GM12873 (cell line): ENCODE measurements at regions not wholly inside any gene's neighbourhood (a gene's known extent, or its start where the extent isn't known, plus 50 kb on each side); places are given as distances from the start of the nearest gene placed in this dataset.

Experiments
- TF ChIP-seq, protein P1 (sequence below): IDR thresholded peaks from 2 replicates; pipeline ENCODE4 v1.5.1; 2012; ENCODE audit warnings: low read depth, mild to moderate bottlenecking, moderate library complexity, low read length, control low read depth; ENCODE audit not compliant: insufficient read depth; ENCODE audit errors: missing control alignments

DNA sequence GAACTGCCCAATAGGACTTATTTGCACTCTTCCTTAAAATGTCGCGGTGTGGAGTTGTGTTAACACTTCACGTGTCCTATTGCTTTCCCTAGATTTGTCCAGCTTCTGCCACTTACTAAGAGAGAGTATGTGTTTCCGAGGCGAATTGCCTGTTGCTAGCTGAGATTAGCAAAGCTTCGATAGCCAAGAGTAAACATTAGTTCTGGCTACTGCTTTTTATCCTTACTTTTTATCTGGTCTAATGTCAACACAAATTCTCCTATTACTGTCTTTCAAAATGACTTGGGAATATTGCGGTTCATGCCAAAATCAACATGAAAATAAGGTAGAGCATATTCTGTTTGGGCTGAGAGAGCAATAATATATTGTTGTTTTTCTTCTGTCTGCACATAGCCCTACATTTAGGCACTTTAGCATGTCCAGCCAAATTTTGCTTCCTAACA lies 90.4 kb upstream of the VEGFC start:
- TF ChIP-seq, protein P1, sequence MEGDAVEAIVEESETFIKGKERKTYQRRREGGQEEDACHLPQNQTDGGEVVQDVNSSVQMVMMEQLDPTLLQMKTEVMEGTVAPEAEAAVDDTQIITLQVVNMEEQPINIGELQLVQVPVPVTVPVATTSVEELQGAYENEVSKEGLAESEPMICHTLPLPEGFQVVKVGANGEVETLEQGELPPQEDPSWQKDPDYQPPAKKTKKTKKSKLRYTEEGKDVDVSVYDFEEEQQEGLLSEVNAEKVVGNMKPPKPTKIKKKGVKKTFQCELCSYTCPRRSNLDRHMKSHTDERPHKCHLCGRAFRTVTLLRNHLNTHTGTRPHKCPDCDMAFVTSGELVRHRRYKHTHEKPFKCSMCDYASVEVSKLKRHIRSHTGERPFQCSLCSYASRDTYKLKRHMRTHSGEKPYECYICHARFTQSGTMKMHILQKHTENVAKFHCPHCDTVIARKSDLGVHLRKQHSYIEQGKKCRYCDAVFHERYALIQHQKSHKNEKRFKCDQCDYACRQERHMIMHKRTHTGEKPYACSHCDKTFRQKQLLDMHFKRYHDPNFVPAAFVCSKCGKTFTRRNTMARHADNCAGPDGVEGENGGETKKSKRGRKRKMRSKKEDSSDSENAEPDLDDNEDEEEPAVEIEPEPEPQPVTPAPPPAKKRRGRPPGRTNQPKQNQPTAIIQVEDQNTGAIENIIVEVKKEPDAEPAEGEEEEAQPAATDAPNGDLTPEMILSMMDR: no peak

DNA sequence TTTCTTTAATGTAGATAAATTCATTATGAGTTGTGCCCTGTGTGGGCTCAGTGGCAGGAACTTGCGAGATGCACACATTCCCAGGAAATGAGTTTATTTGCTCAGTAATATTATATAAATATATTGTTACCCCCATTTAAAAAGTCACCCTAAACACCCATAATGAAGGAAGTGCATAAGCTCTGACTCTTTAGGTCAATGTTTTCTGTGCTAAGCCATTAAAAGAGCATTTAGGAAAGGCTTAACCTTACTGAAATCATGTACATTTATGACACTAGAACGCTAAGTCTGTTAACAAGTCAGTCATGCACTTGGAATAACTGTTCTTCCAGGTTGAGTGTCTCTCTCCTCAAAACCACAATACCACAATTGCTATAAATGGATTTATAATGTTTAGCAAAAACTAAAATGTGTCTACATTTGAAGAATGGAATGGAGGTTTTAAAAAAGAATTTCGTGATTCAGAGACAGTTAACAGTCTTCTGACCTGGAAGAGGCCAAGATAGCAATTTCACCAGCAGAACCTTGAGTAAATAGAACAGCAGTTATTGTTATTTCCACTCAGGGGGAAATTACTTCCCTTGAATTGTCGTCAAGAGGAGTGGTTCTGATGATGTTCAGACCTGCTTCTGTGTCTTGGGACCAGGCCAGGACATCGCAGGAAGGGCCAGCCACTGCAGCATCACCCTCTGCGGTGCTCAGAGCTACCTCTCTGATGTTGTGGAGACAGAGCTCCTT lies 91.1 kb upstream of the VEGFC start:
- TF ChIP-seq, protein P1: no peak

DNA sequence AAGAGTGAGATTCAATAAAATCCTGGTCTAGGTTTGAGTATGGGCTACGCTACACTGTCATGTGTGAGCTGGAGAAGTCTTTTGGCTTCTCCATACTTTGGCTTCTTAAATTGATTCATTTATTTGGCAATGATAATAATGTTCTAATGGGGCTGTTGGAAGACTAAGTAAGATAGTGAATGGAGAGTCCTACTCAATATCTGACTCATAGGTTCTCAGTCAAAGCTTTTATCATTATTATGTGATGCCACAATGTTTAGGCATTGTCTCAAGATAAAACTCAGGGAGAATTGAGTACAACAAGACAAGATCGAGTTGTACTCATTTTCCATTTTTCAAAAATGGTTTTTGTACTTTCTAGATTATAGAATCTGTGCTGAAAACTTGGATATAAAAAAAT lies 92.5 kb upstream of the VEGFC start:
- TF ChIP-seq, protein P1: no peak

DNA sequence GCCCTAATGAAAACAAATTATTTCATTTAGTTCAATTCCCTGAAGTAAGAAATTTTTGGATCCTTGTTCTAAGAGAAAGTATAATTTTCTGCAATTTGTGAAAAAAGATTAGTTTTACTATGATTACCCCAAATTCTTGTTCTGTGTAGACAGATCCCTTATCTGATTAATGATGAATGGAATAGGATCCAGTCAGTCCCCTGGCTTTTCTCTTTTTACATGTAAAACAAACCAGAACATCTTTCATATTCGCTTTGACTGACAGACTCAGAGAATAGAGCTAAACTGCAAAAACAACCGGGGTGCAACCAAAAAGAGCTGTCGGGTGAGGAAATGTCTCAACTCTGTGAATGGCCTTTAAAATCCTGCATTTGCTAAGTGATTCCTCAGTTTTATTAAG lies 93.4 kb upstream of the VEGFC start:
- TF ChIP-seq, protein P1: no peak

DNA sequence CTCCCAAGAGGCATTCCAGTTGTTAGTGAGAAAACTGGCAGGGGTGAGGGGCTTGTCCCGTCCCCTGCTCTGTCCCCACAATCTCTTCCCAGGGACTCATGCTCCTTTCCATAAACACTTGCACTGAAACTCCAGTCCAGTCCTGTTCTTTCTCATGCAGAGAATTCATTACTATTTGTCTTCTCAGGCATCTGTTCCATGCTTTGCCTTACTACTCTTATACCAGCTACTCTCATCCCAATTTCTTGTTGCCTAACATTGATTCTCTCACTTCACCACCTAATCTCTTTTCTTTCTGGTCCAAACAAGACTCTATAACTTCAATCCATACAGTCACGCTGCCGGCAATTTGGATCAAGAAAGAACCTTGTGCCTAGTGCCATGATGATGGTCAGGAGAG lies 97.1 kb upstream of the VEGFC start:
- TF ChIP-seq, protein P1: no peak

DNA sequence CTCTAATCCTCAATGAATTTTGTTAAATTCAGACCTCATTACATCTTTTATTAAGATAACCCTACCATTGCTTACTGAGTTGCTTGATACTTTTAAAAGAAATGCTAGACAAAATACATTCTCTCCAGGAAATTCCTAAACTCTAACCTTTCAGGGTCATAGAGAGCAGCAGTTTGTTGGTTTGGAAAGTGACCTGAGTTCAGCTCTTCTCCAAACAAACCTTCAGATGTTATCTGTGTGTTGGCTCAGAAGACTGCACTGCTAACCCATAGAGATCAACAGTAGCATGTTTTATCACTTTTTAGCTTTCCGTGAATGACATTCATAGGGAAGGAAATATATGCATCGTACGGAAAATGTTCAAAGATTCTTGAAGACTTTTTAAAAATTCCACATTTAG lies 101.8 kb upstream of the VEGFC start:
- TF ChIP-seq, protein P1: no peak

DNA sequence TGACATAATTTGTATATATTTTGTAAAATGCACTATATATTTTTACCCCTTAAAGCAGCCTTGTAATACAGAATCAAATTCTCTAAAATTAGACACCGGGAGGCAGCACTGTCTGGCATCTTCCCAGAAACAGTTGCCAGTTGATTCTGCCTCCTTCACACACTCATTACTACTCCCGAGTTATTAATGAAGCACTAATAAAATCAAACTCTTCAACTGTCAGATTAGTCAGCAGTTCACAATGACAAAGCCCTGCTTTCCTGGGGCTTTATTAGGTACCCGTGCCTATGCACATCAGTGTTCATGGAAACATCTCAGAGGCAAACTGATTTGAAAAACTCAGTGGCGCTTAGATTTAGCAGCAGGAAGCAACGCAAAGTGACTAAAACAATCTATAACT lies 103.5 kb upstream of the VEGFC start:
- TF ChIP-seq, protein P1: no peak
